Right forelimb (tissue), 1 donor: ENCODE measurements at regions not wholly inside any gene's neighbourhood (a gene's known extent, or its start where the extent isn't known, plus 50 kb on each side); places are given as distances from the start of the nearest gene placed in this dataset.

Experiments
- DNase-seq: peaks from one replicate; pipeline ENCODE4 v3.0.0-alpha.2; 2018

- DNase-seq = no peak
Observed at GRCh38 chr10:129274748-129275474, 192.1 kb upstream of the MGMT start.

GRCh38 chr10:129275886-129276285, 191.2 kb upstream of the MGMT start:
- no peak for DNase-seq

- DNase-seq = no peak
Observed at GRCh38 chr10:129277084-129277483, 190.0 kb upstream of the MGMT start.

GRCh38 chr10:129277841-129278240, 189.2 kb upstream of the MGMT start:
- DNase-seq = no peak

- no peak for DNase-seq
Observed at GRCh38 chr10:129278686-129279085, 188.4 kb upstream of the MGMT start.

GRCh38 chr10:129279446-129280154, 187.4 kb upstream of the MGMT start:
- peak; percentile 63 for DNase-seq

GRCh38 chr10:129280155-129280502, 186.9 kb upstream of the MGMT start:
- DNase-seq = no peak

- DNase-seq = no peak
Observed at GRCh38 chr10:129280908-129281586, 186.0 kb upstream of the MGMT start.

DNA sequence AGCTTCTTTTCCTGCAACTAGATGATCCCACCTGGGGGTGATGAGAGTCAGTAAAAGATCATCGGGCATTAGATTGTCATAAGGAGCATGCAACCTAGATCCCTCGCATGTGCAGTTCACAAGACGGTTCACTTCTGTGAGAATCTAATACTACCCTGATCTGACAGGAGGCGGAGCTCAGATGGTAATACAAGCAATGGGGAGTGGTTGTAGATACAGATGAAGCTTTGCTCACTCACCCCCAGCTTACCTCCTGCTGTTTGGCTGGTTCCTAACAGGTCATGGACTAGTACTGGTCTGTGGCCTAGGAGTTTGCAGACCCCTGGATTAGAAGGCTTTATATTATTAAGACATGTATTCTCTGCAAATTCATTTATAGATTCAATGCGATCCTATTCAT, 181.6 kb upstream of the MGMT start:
- no peak for DNase-seq

DNA sequence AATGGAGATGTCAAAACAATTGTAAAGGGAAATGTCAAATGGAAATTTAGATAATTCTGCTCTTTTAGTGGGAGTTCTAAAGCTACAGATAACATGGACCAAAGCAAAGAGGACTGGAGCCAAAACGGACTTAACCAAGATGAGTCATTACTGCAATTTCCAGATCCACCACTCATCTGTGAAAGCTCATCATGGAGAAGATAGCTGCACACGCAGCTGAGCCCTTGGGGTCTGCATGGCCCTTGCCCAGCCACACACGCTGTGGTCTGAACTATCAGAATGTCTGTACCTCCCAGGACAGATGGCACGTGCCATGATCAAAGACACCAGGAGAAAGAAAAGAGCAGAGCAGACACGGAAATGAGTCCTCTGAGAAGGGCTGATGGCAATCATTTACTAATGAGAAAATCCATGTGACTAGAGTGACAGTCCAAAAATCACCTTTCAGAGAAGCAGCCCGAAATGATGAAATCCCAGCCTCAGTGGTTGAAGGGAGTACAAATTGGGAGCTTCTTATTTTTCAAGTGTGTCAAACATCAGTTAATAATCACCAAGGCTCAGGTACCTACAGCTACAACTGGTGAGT, 177.9 kb upstream of the MGMT start:
- no peak for DNase-seq

DNA sequence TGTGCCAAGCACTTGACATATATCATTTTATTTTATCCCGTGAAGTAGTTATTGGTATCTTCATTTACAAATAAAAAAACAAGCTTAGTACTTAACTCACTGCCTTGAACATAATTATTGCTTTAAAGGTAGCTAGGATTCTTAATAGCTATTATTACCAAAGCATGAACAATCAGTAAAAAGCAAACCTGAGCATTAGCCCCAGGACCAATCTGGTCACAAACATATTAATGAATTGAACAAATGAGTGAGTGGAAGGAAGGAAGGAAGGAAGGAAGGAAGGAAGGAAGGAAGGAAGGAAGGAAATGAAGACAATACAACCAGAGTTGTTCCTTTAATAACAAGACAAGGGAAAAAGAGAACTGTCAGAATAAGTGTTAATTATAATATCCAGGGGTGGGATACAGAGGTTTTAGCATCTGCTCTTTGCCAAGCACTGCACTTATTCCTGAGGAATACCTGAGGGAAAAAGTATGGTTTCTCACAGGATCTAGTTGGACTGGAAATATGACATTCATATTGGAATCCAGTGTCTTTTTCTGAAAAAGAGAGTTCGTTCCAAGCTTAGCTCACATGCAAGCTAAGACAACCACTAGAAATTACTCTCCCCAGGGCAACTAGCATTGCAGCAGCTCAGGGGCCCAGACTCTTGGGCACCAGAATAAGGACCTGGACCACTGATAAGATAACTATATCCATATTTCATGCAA, 172.9 kb upstream of the MGMT start:
- DNase-seq = no peak

DNA sequence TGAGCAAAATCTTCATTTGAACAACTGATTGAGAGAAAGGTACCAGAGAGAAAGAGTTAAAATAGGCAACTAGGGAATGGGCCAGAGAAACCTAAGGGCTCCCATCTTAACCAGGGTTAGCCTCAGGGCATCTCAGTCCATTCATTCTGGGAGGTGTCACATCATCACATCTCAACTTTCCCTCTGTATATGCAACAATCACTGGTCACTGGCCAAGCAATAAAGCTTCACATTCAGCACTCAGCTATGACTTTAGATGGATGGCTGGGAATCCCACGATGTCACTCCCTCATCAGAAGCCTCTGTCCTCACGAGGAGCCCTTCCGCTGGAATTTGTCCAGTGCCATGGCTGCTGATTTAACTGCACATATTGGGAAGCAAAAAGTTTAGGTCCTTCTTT, 172.1 kb upstream of the MGMT start:
- DNase-seq = no peak

DNA sequence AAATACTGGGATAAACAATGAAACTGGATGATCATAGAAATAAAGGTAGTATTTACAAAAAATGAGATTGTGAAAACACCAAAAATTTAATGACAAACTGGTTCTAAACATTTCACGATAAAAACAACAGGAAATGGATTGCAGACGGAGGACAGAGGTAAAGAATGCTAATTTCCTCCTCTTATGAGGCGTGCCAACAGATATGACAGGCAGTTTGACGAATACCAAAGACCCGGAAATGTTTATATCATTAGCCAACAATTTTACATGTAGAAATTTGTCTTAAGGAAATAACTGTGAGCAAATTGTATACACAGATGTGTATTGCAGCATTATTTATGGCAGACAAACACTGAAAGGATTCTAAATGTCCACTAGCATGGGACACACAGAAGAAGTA, 162.0 kb upstream of the MGMT start:
- no peak for DNase-seq

- DNase-seq = no peak
Observed at GRCh38 chr10:129307141-129307540, 159.9 kb upstream of the MGMT start.

DNA sequence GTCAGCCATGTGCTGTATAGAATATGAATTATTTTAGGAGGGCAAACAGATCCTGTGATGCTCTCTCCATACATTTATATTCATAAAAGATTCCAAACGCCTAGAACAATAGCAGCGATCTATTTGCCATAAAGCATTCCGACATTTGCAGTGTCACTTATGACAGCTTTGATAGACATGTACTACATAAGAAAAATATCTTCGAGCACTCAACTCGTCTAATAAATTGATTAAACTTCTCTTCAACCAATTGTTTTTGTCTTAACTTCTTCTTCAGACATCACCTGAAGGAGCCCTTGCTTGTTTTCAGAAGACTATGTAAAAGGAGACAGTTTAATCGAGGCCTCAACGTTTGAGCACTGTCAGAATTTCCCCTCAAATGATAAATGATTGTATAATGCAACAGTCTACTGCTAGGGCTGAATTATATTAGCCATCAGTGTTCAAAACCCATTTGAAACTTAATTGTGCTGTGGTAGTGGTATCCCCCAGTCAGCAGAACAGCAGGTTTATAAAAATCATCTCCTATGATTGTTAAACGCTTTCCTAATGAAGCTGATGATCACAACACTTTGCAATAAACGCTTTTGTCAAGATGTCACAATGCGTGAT, 158.0 kb upstream of the MGMT start:
- DNase-seq = no peak

DNA sequence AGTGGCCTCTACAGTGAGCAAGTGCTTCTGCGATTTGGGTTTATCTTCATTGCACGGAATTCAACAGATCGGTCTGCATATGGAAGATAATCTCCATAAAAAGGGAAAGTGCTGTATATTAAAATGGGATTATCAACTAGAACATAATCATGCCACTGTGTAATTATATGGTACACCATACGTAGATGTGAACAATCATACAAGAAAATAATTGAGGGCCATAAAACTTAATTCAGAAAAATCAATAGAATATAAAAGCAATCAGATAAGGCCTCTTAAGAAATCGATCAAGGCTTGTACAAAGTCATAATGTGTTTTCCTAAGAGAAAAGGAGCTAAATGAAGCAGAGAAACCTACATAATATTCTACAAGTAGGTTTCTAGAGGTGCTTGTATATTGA, 157.5 kb upstream of the MGMT start:
- DNase-seq = no peak

DNA sequence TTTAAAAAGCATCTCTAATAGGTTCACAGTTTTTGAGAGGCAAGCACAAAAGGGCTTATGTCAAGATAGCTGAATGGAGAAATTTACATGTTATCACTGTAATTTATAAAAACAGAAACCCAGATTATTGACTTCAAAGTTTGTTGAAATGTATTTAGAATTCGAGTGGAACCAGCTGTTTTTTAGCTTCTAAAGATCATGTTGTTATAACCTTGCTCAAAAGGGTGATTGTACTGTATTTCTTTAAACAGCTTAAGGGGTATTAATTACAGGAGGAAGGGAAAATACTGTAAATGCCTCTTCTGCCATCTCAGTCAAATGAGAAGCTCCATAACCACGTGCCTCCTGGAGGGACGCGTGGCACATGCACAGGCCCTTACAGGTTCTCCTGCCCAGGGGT, 156.2 kb upstream of the MGMT start:
- DNase-seq = no peak

- DNase-seq = no peak
Observed at GRCh38 chr10:129319934-129320333, 147.1 kb upstream of the MGMT start.

DNA sequence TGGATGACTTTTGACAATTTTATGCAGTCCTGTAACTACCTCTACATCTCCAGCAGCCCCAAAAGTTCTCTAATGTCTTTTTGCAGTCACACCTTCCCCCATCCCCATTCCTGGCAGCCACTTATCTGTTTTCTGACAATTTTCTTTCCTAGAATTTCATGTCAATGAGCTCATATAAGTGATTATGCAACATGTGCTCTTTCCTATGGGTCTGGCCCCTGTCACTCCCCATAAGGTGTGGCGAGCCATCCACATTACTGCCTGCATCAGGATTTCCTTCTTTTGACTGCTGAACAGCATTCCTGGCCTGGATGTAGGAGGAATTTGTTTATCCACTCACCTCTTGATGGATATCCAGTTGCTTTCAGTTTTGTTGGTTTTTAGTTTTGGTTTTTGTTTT, 146.7 kb upstream of the MGMT start:
- no peak for DNase-seq

- DNase-seq = no peak
Observed at GRCh38 chr10:129321727-129322126, 145.3 kb upstream of the MGMT start.

GRCh38 chr10:129322933-129323820, 143.9 kb upstream of the MGMT start:
- DNase-seq = no peak

DNA sequence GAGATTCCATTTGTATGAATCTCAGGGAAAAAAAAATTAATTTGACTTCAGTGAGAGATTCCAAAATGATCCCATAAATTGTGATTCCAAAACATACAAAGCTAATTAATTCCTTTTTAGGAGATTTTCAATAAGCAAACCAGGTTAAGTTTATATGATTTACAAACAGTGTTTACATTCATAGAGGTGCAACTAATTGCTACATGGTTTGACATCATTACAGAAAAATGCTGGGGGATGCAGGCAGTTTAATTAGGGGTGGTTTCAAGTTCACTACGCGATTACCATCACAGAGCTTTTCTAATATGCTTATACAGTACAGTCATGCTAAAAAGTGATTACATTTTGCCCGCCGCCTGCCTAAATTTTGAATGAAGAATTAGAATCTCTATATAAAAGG, 143.2 kb upstream of the MGMT start:
- DNase-seq = no peak
